Aorta (tissue), 5 donors: ENCODE measurements at regions not wholly inside any gene's neighbourhood (a gene's known extent, or its start where the extent isn't known, plus 50 kb on each side); places are given as distances from the start of the nearest gene placed in this dataset.

Source experiments
- ATAC-seq: fragments of 200-7000 bp; cut with Tn5 transposase; one replicate; pipeline ENCODE4 v1.9.1; 2022; ENCODE audit warnings: moderate library complexity; ENCODE audit not compliant: low FRiP score
- DNase-seq, 2 donors: peaks; one replicate each; pipeline ENCODE4 v3.0.0-alpha.2; 2020
- H3K27ac ChIP-seq, 2 donors: one replicate each; pipeline ENCODE4 v1.5.1; 2013; ENCODE audit warnings: low read length in 2 of 2, mild to moderate bottlenecking in 2 of 2, moderate library complexity in 2 of 2, control low read depth in 1 of 2, inconsistent platforms in 1 of 2, low read depth in 1 of 2
- H3K27me3 ChIP-seq, 2 donors: one replicate each; pipeline ENCODE4 v1.6.1; 2013; ENCODE audit warnings: control low read depth in 1 of 2, low read length in 1 of 2, mild to moderate bottlenecking in 1 of 2, moderate library complexity in 1 of 2; ENCODE audit not compliant: insufficient read depth in 2 of 2, control insufficient read depth in 1 of 2
- H3K36me3 ChIP-seq, 2 donors: one replicate each; pipeline ENCODE4 v1.6.1; 2013; ENCODE audit warnings: control low read depth in 1 of 2, low read length in 1 of 2, mild to moderate bottlenecking in 1 of 2; ENCODE audit not compliant: insufficient read depth in 2 of 2, control insufficient read depth in 1 of 2
- H3K4me1 ChIP-seq, 2 donors: one replicate each; pipeline ENCODE4 v1.6.1; 2013; ENCODE audit warnings: low read length in 2 of 2, control low read depth in 1 of 2, mild to moderate bottlenecking in 1 of 2, moderate library complexity in 1 of 2; ENCODE audit not compliant: insufficient read depth in 2 of 2, control insufficient read depth in 1 of 2
- H3K4me3 ChIP-seq, 2 donors: one replicate each; pipeline ENCODE4 v1.5.1; 2013; ENCODE audit warnings: low read length in 2 of 2, control low read depth in 1 of 2, mild to moderate bottlenecking in 1 of 2
- H3K9me3 ChIP-seq: one replicate; pipeline ENCODE4 v1.6.1; 2013; ENCODE audit warnings: mild to moderate bottlenecking, low read length; ENCODE audit not compliant: control insufficient read depth
- WGBS, 2 donors: extraction: QIAGEN DNeasy Blood & Tissue Kit; methylation state at CpG; one replicate each; pipeline ENCODE4 v1.1.7; 2013; 5-methylcytosine and 5-hydroxymethylcytosine counted together
- intact Hi-C, 2 donors: fragments of 100-400 bp; cut with DNase I; formaldehyde crosslinking; loops; one replicate each; pipeline versions ENCODE4 v1.14.2 to v1.15.0; 2022
- donor health status: healthy with polysubstance abuse.
- donor health status: Bipolar disorder and iron deficiency.
- donor health status: DM: no; HTN: no; CAD: no.
- donor health status: DM: no; HTN: no; CAD: no.
- donor health status: DM: yes; HTN: yes; CAD: no.

DNA sequence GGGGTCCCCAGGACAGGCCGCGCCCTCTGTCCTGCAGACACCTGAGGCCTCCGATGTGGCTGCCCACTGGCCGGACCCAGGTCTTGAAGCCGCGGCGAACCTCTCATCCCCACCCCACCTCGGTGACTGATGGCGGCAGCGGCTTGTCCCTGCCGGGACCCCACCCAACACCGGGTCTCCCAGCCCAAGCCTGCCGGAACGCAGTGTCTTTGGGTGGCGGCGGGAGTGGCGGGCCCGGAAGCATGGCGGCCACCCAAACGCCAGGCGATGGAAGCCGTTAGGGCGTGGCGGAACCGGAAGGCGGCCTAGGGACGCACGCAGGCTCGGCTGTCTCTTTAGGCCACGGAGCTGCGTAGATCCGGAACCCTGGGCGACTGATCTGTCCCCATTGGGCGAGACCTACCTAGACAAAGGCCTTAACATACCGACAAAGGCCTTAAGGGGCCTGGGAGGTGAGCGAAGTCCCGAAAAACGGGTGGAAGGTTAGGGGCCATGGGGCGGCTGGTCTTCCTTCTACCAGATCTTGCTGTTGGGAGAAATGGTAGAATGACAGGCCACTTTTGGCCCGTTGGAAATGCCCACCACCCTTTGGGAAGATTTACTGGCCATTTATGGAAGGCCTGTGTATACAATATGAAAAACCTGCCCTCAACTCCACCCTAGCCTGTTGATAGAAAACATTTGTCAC, 94.6 kb upstream of the SMC2 start:
- 96 to 98% methylated on average over 37 to 40 of the region's 40 CpGs for WGBS, 2 donors
- Histone ChIP-seq H3K4me3 (no peak overlapping the region), H3K36me3 (no peaks in the 10 kb centered on the region), H3K27ac (no peak overlapping the region), H3K9me3 (no peaks in the 10 kb centered on the region), H3K4me1 (no peaks in the 10 kb centered on the region), H3K27me3 (no peaks in the 10 kb centered on the region)
- DNase-seq (peak; percentile 30 to 62), ATAC-seq (peak; percentile 38)
- intact Hi-C loops = no loop called here

DNA sequence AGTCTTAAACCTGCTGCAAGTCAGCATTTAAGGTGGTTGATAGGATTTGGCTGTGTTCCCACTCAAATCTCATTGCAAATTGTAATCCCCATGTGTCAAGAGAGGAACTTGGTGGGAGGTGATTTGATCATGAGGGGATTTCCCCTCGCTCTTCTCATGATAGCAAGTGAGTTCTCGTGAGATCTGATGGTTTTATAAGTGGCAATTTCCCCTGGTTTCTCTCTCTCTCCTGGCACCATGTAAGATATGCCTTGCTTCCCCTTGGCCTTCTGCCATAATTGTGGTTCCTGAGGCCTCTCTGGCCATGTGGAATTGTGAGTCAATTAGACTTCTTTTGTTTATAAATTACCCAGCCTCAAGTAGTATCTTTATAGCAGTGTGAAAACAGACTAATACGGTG, 84.3 kb upstream of the SMC2 start:
- no peaks in the 10 kb centered on the region for H3K4me1 ChIP-seq
- WGBS, 2 donors = 54 to 66% methylated on average over 3 of the region's 3 CpGs
- intact Hi-C loops = no loop called here
- no peak for DNase-seq
- H3K9me3 ChIP-seq = no peaks in the 10 kb centered on the region
- H3K27ac ChIP-seq = no peak overlapping the region
- no peak overlapping the region for H3K4me3 ChIP-seq
- ATAC-seq = no peak
- no peaks in the 10 kb centered on the region for H3K27me3 ChIP-seq
- no peaks in the 10 kb centered on the region for H3K36me3 ChIP-seq

DNA sequence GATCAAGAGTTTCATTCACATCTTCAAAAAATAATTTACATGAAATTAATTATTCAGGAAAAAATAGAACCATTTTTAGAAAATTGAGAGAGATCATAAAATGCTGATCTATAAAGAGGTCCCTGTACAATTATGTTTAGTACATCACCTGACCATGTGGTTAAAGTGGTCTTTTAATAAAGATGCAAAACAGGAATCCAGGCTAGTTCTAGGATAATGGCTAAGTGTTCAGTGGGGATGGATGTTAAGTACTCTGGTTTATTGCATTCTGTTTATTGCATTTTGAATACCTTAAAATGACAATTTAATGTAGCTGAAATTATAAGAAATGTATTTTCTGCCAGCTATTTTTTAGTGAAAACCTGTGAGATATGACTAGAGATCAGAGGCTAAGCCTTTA, 72.0 kb upstream of the SMC2 start:
- Histone ChIP-seq H3K9me3 (no peaks in the 10 kb centered on the region), H3K36me3 (no peaks in the 10 kb centered on the region), H3K4me3 (no peak overlapping the region), H3K27me3 (no peaks in the 10 kb centered on the region), H3K27ac (no peak overlapping the region), H3K4me1 (no peaks in the 10 kb centered on the region)
- no peak for DNase-seq
- intact Hi-C loops = loop anchor here (10.0 kb wide), 2 partner anchors 363 to 713 kb away; no protein-coding TSS in a partner anchor
- ATAC-seq = no peak

DNA sequence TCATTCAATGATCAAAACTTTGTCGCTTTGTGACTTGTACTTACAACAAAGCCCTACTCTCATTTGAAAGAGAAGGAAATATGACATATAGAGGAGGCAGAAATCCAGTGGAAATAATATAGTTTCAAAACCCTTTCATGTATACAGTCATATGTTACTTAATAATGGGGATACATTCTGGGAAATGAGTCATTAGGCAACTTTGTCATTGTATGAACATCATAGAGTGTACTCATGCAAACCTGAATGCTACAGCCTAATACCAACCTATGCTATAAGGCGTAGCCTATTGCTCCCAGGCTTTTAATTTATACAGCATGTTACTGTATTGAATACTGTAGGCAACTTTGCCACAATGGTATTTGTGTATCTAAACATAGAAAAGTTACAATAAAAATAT, 69.0 kb upstream of the SMC2 start:
- Histone ChIP-seq H3K27ac (no peak overlapping the region), H3K4me1 (no peaks in the 10 kb centered on the region), H3K9me3 (no peaks in the 10 kb centered on the region), H3K4me3 (no peak overlapping the region), H3K27me3 (no peaks in the 10 kb centered on the region), H3K36me3 (no peaks in the 10 kb centered on the region)
- intact Hi-C loops = loop anchor here (10.0 kb wide), 2 partner anchors 360 to 710 kb away; no protein-coding TSS in a partner anchor
- no peak for DNase-seq
- ATAC-seq = no peak
- WGBS, 2 donors = 92 to 93% methylated on average over 2 of the region's 2 CpGs

DNA sequence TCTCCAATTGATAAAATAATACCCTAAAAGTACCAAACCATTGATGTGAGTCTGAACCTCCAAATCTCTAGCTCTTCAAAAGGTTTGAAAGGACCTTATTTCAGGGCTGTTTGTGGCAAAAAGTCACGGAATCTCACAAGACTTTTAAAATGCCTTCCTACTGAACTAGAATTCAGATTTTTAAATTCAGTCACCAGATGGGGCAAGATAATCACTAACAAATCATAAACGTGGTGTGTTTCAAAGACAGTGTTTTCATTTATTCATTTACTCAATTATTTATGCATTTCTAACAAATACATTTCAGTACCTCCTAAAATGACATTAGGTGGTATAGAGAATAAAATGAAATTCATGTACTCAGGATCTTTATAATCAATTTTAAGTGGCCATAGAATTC, 68.2 kb upstream of the SMC2 start:
- Histone ChIP-seq H3K27me3 (no peaks in the 10 kb centered on the region), H3K4me1 (no peaks in the 10 kb centered on the region), H3K27ac (no peak overlapping the region), H3K36me3 (no peaks in the 10 kb centered on the region), H3K4me3 (no peak overlapping the region), H3K9me3 (no peaks in the 10 kb centered on the region)
- intact Hi-C loops = loop anchor here (10.0 kb wide), 2 partner anchors 359 to 709 kb away; no protein-coding TSS in a partner anchor
- WGBS, 2 donors = 22 to 24% methylated on average over 2 of the region's 2 CpGs
- ATAC-seq (no peak), DNase-seq (no peak)

DNA sequence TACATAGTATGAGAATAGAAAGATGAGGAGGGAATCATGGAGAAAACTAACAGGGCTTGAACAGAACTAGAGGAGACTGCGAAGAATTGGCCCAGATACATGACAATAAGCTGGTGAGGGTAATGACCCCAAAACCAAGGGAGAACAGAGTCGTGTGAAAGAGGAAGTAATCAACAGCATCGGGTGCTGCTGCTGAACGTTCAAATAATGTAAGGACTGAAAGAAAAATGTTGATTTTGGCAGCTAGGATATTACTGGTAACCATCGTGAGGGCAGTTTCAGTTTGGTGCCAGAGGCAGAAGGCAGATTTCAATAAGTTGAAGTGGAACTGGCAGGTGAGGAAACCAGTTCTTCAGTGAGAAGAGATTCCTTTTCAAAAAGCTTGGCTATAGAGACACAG, 66.8 kb upstream of the SMC2 start:
- intact Hi-C loops = loop anchor here (10.0 kb wide), 2 partner anchors 358 to 708 kb away; no protein-coding TSS in a partner anchor
- Histone ChIP-seq H3K36me3 (no peaks in the 10 kb centered on the region), H3K27me3 (no peaks in the 10 kb centered on the region), H3K27ac (no peak overlapping the region), H3K4me3 (no peak overlapping the region), H3K9me3 (no peaks in the 10 kb centered on the region), H3K4me1 (no peaks in the 10 kb centered on the region)
- WGBS, 2 donors = 20 to 21% methylated on average over 5 of the region's 5 CpGs
- ATAC-seq = no peak
- DNase-seq = no peak

DNA sequence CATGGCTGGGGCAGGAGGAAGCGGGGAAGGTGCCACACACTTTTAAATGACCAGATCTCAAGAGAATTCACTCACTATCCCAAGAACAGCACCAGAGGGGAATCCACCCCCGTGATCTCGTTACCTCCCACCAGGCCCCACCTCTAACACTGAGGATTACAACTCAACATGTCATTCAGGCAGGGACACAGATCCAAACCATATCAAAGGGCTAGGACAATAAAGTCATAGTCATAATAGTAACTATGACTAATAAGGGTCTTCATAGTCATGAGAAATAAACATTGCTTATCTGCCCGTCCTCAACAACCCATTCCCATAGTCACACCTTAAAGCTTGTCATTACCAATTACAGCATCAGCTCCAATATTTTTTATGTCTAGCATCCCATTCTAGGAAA, 65.3 kb upstream of the SMC2 start:
- Histone ChIP-seq H3K36me3 (no peaks in the 10 kb centered on the region), H3K9me3 (no peaks in the 10 kb centered on the region), H3K4me1 (no peaks in the 10 kb centered on the region), H3K27me3 (no peaks in the 10 kb centered on the region), H3K27ac (no peak overlapping the region), H3K4me3 (no peak overlapping the region)
- no peak for ATAC-seq
- 85 to 89% methylated on average over 4 of the region's 4 CpGs for whole genome bisulfite sequencing, 2 donors
- no peak for DNase-seq
- intact Hi-C loops = loop anchor here (10.0 kb wide), 2 partner anchors 356 to 706 kb away; no protein-coding TSS in a partner anchor
